ENCODE measurements at regions not wholly inside any gene's neighbourhood (a gene's known extent, or its start where the extent isn't known, plus 50 kb on each side); places are given as distances from the start of the nearest gene placed in this dataset.

DNA sequence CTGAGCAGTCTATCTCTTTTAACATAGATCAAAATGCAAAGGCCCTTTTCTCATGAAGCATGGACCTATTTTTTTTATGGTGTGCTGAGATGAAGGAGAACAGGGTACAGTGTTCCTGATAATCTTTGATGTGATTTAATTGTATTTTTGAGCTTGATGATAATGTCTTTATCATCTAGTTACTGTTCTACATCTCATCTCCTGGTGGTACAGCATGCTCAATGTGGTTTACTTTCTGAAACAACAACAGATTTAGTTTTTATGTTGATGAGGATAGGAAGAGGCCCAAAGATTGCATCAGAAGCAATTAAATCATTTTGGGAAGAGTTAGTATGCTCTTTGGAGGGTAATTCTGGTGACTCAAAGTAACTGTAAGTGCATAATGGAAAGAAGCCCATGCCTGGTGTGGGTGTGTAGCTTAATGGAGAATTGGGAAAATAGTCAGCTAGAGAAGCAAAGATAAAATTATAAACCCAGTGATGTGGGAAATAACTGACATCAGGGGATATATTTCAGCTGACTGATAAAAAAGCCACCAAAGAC is 123.0 kb upstream of the KCNN2 start:
- intact Hi-C loops (cut with micrococcal nuclease) = no loop called here
- Histone ChIP-seq H3K4me2 (ENCODE audit: low read depth, low read length) (peak overlapping the region; percentile 61; the same call in 1 of the 2 replicates), H3K4ac (ENCODE audit: low read depth, low read length) (peak overlapping the region; percentile 25; the same call in 1 of the 2 replicates), H3K4me1 (ENCODE audit: control insufficient read depth, insufficient read depth, low read length) (peaks cover 5% of the 10 kb centered on the region; the same call in 1 of the 2 replicates), H2AFZ (replicated peaks; ENCODE audit: low read length, poor library complexity) (no peak overlapping the region), H3K36me3 (ENCODE audit: control insufficient read depth, insufficient read depth, low read length) (no peaks in the 10 kb centered on the region), H2AK9ac (replicated peaks; ENCODE audit: low read depth, low read length, poor library complexity) (no peak overlapping the region), H3K23ac (ENCODE audit: low read depth, low read length) (peak overlapping the region; percentile 44; the same call in 1 of the 2 replicates), H3K79me1 (ENCODE audit: low read depth in 1 of 2, low read length in 2 of 2) (peaks cover 0 to 4% of the 10 kb centered on the region in 2 experiments; a peak in 1 of 4 replicates), H3K14ac (replicated peaks; ENCODE audit: low read depth, low read length) (peak overlapping the region; percentile 14), H3K4me3 (ENCODE audit: insufficient read depth, low read depth, low read length) (no peak overlapping the region), H3K27ac (ENCODE audit: insufficient read depth, low read length) (peak overlapping the region; percentile 49), H2BK5ac (ENCODE audit: low read depth, low read length, poor library complexity, severe bottlenecking) (peak overlapping the region; percentile 98), H2BK120ac (ENCODE audit: low read depth, low read length) (peak overlapping the region; percentile 95), H4K5ac (ENCODE audit: low read depth, low read length) (peak overlapping the region; percentile 83; the same call in 1 of the 2 replicates), H2AK5ac (ENCODE audit: low read depth, low read length) (peak overlapping the region; percentile 7; the same call in 1 of the 2 replicates), H4K91ac (ENCODE audit: insufficient read depth, low read depth, low read length) (peak overlapping the region; percentile 7), H4K8ac (ENCODE audit: low read depth in 2 of 2, low read length in 2 of 2) (peak overlapping the region; percentile 65 to 76), H4K20me1 (ENCODE audit: insufficient read depth, low read length) (no peaks in the 10 kb centered on the region), H2BK20ac (ENCODE audit: low read depth, low read length) (peak overlapping the region; percentile 53), H3K18ac (ENCODE audit: low read depth, low read length) (peak overlapping the region; percentile 97; the same call in 1 of the 2 replicates), H3K56ac (ENCODE audit: extremely low read depth, insufficient read depth, low read length) (peak overlapping the region; percentile 46; the same call in 1 of the 2 replicates), H3K27me3 (ENCODE audit: control insufficient read depth, insufficient read depth, low read length) (no peaks in the 10 kb centered on the region), H3K9me3 (ENCODE audit: control insufficient read depth, insufficient read depth, low read length) (peaks cover 6% of the 10 kb centered on the region), H2BK15ac (ENCODE audit: low read depth, low read length) (peak overlapping the region; percentile 37; the same call in 2 of the 3 replicates), H3K9me1 (ENCODE audit: insufficient read depth, low read length) (no peaks in the 10 kb centered on the region; the same call in 1 of the 2 replicates), H3K9ac (ENCODE audit: low read depth, low read length) (peak overlapping the region; percentile 45; the same call in 1 of the 2 replicates)
- in situ Hi-C loops (cut with MboI; ENCODE audit: low sequenced_read_pairs) = loop anchor here (25.0 kb wide), 1 partner anchor 1373 kb away; the partner anchor contains the start of gene TICAM2
- TF ChIP-seq, protein P1, sequence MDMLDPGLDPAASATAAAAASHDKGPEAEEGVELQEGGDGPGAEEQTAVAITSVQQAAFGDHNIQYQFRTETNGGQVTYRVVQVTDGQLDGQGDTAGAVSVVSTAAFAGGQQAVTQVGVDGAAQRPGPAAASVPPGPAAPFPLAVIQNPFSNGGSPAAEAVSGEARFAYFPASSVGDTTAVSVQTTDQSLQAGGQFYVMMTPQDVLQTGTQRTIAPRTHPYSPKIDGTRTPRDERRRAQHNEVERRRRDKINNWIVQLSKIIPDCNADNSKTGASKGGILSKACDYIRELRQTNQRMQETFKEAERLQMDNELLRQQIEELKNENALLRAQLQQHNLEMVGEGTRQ (IDR thresholded peaks at IDR 0.05; ENCODE audit: low read depth, low read length) = no peak
- TF ChIP-seq POLR2A (IDR thresholded peaks at IDR 0.05; ENCODE audit: low read depth, low read length) (no peak), CEBPB (IDR thresholded peaks at IDR 0.05; ENCODE audit: low read depth, low read length) (peak; percentile 81)
- dilution Hi-C loops (cut with HindIII; ENCODE audit: low sequenced_read_pairs, unreplicated experiment) = no loop called here
- no TSS peak for BruUV-seq (replicated peaks)
- POLR2A ChIA-PET (ENCODE audit: unreplicated experiment) = no interaction called here
- CTCF ChIA-PET = interaction anchor here (0.7 kb wide), 1 partner anchor 214 kb away, joined by 10 read pairs; no protein-coding TSS in a partner anchor
- DNase-seq (peak; percentile 60), ATAC-seq (ENCODE audit: low read depth) (no peak)
